Stimulated activated CD4-positive, alpha-beta T cell treated with anti-CD3 and anti-CD28 coated beads, Interleukin-4, amount 100 ng/mL, for 4 hours (primary cell): ENCODE measurements at regions not wholly inside any gene's neighbourhood (a gene's known extent, or its start where the extent isn't known, plus 50 kb on each side); places are given as distances from the start of the nearest gene placed in this dataset.

ENCODE experiments used
- DNase-seq, 2 experiments: peaks; one replicate each; pipeline ENCODE4 v3.0.0-alpha.2; 2020

- DNase-seq: no peak
These were observed 200.2 kb downstream of the TTC8 start for GRCh38 chr14:89024691-89025090.

GRCh38 chr14:89025561-89026236 is 201.2 kb downstream of the TTC8 start:
- DNase-seq: no peak

GRCh38 chr14:89027097-89027740 is 202.8 kb downstream of the TTC8 start:
- DNase-seq: peak; percentile 39 to 65

GRCh38 chr14:89028462-89029134 is 204.1 kb downstream of the TTC8 start:
- no peak for DNase-seq

GRCh38 chr14:89029961-89030694 is 205.7 kb downstream of the TTC8 start:
- DNase-seq: no peak

- DNase-seq: no peak
These were observed 206.5 kb downstream of the TTC8 start for GRCh38 chr14:89030921-89031320.

- DNase-seq: no peak
These were observed 207.7 kb downstream of the TTC8 start for GRCh38 chr14:89032086-89032649.

- DNase-seq: no peak
These were observed 209.3 kb downstream of the TTC8 start for GRCh38 chr14:89033756-89034155.

GRCh38 chr14:89036371-89036770 is 211.9 kb downstream of the TTC8 start:
- no peak for DNase-seq

GRCh38 chr14:89037065-89037464 is 212.6 kb downstream of the TTC8 start:
- DNase-seq: no peak

- DNase-seq: no peak
These were observed 215.6 kb downstream of the TTC8 start for GRCh38 chr14:89040080-89040459.

- peak; percentile 65 to 86 for DNase-seq
These were observed 216.2 kb downstream of the TTC8 start for GRCh38 chr14:89040460-89041256.

GRCh38 chr14:89041257-89041582 is 216.8 kb downstream of the TTC8 start:
- DNase-seq: no peak

- no peak for DNase-seq
These were observed 217.6 kb downstream of the TTC8 start for GRCh38 chr14:89042021-89042420.

- DNase-seq: no peak
These were observed 228.9 kb downstream of the TTC8 start for GRCh38 chr14:89053303-89053702.

- no peak for DNase-seq
These were observed 231.9 kb downstream of the TTC8 start for GRCh38 chr14:89056394-89056793.

- DNase-seq: no peak
These were observed 234.2 kb downstream of the TTC8 start for GRCh38 chr14:89058697-89059096.

GRCh38 chr14:89060191-89060590 is 235.7 kb downstream of the TTC8 start:
- DNase-seq: no peak

GRCh38 chr14:89061696-89062095 is 237.2 kb downstream of the TTC8 start:
- no peak for DNase-seq

GRCh38 chr14:89065879-89066278 is 241.4 kb downstream of the TTC8 start:
- no peak for DNase-seq

- no peak for DNase-seq
These were observed 243.0 kb downstream of the TTC8 start for GRCh38 chr14:89067293-89067972.
